Psoas muscle (tissue), 7 donors: ENCODE measurements at regions not wholly inside any gene's neighbourhood (a gene's known extent, or its start where the extent isn't known, plus 50 kb on each side); places are given as distances from the start of the nearest gene placed in this dataset.

ENCODE experiments used
- ATAC-seq, 4 donors: fragments of 200-7000 bp; cut with Tn5 transposase; one replicate each; pipeline ENCODE4 v1.9.1; 2020; ENCODE audit warnings: moderate library complexity in 3 of 4, mild to moderate bottlenecking in 2 of 4
- DNase-seq, 2 donors: peaks; one replicate each; pipeline ENCODE4 v3.0.0-alpha.2; 2020
- H3K27ac ChIP-seq: fragments of 200-600 bp; one replicate; pipeline ENCODE4 v1.8.0; 2022
- H3K27me3 ChIP-seq, 3 donors: fragments of 200-600 bp in 1 of 3; one replicate each; pipeline versions ENCODE4 v1.6.1 to v1.8.0; 2013 to 2022; ENCODE audit warnings: low read length in 2 of 3, mild to moderate bottlenecking in 2 of 3, moderate library complexity in 1 of 3; ENCODE audit not compliant: insufficient read depth in 3 of 3
- H3K36me3 ChIP-seq, 2 donors: fragments of 200-600 bp in 1 of 2; one replicate each; pipeline versions ENCODE4 v1.6.1 to v1.8.0; 2013 to 2022; ENCODE audit warnings: low read depth in 1 of 2, mild to moderate bottlenecking in 1 of 2, moderate library complexity in 1 of 2; ENCODE audit not compliant: insufficient read depth in 1 of 2
- H3K4me1 ChIP-seq: fragments of 200-600 bp; one replicate; pipeline ENCODE4 v1.8.0; 2022
- H3K4me3 ChIP-seq: fragments of 200-600 bp; one replicate; pipeline ENCODE4 v1.8.0; 2022; ENCODE audit warnings: mild to moderate bottlenecking
- H3K9me3 ChIP-seq: fragments of 200-600 bp; one replicate; pipeline ENCODE4 v1.8.0; 2022
- CTCF ChIP-seq: fragments of 200-600 bp; IDR thresholded peaks from one replicate; pipeline ENCODE4 v1.8.0; 2022; ENCODE audit warnings: antibody characterized with exemption
- WGBS, 3 donors: extraction: QIAGEN DNeasy Blood & Tissue Kit; methylation state at CpG; one replicate each; pipeline versions ENCODE4 v1.1.6 to v1.1.7; 2013; 5-methylcytosine and 5-hydroxymethylcytosine counted together
- intact Hi-C, 2 donors: fragments of 100-400 bp; cut with DNase I; formaldehyde crosslinking; loops; one replicate each; pipeline versions ENCODE4 v1.11.0 to v1.14.2; 2022
- donor health status: healthy with polysubstance abuse.
- donor health status: DM: no; HTN: no; CAD: no; lungs with moderate emphysema.
- donor health status: Bipolar disorder and iron deficiency.
- donor health status: healthy.
- donor health status: DM: yes; HTN: yes; CAD: no.
- donor health status: DM: no; HTN: no; CAD: no.
- donor health status: DM: yes; HTN: yes; CAD: no.

GRCh38 chr2:35220461-35220860 is 1135.1 kb upstream of the CRIM1 start:
- WGBS, 3 donors: 73 to 81% (median 79%) methylated on average over 2 of the region's 2 CpGs

GRCh38 chr2:35204881-35205280 is 1150.7 kb upstream of the CRIM1 start:
- WGBS, 3 donors: 64 to 74% (median 71%) methylated on average over 2 of the region's 2 CpGs
- Histone ChIP-seq H3K27me3 (no peaks in the 10 kb centered on the region), H3K36me3 (no peaks in the 10 kb centered on the region), H3K9me3 (no peaks in the 10 kb centered on the region), H3K4me3 (no peak overlapping the region), H3K27ac (no peak overlapping the region), H3K4me1 (no peaks in the 10 kb centered on the region)
- DNase-seq: no peak
- intact Hi-C loops: no loop called here
- TF ChIP-seq CTCF: no peak
- ATAC-seq: no peak

More at GRCh38 chr2:35220461-35220860, 1135.1 kb upstream of the CRIM1 start:
- intact Hi-C loops: no loop called here
- Histone ChIP-seq H3K9me3 (no peaks in the 10 kb centered on the region), H3K27me3 (no peaks in the 10 kb centered on the region), H3K4me1 (no peaks in the 10 kb centered on the region), H3K36me3 (no peaks in the 10 kb centered on the region), H3K4me3 (no peak overlapping the region), H3K27ac (no peak overlapping the region)
- no peak for TF ChIP-seq CTCF
- ATAC-seq: no peak
- DNase-seq: no peak

GRCh38 chr2:35204323-35204722 is 1151.3 kb upstream of the CRIM1 start:
- WGBS, 3 donors: 57 to 64% (median 59%) methylated on average over 3 of the region's 3 CpGs
- no peak for TF ChIP-seq CTCF
- intact Hi-C loops: no loop called here

GRCh38 chr2:35199298-35199697 is 1156.3 kb upstream of the CRIM1 start:
- intact Hi-C loops: no loop called here
- Histone ChIP-seq H3K4me1 (no peaks in the 10 kb centered on the region), H3K27ac (no peak overlapping the region), H3K9me3 (no peaks in the 10 kb centered on the region), H3K4me3 (no peak overlapping the region), H3K36me3 (no peaks in the 10 kb centered on the region), H3K27me3 (no peaks in the 10 kb centered on the region)
- no peak for TF ChIP-seq CTCF
- DNase-seq: no peak
- ATAC-seq: no peak
- WGBS, 3 donors: 75 to 86% (median 82%) methylated on average over 4 of the region's 4 CpGs

More at GRCh38 chr2:35204323-35204722, 1151.3 kb upstream of the CRIM1 start:
- no peak for ATAC-seq
- no peaks in the 10 kb centered on the region for H3K27me3 ChIP-seq
- no peak overlapping the region for H3K27ac ChIP-seq
- H3K4me1 ChIP-seq: no peaks in the 10 kb centered on the region
- no peaks in the 10 kb centered on the region for H3K9me3 ChIP-seq
- no peak overlapping the region for H3K4me3 ChIP-seq
- DNase-seq: no peak
- no peaks in the 10 kb centered on the region for H3K36me3 ChIP-seq

GRCh38 chr2:35185861-35186412 is 1169.6 kb upstream of the CRIM1 start:
- ATAC-seq (no peak), DNase-seq (no peak)
- no peaks in the 10 kb centered on the region for H3K9me3 ChIP-seq
- H3K4me3 ChIP-seq: no peak overlapping the region
- H3K4me1 ChIP-seq: no peaks in the 10 kb centered on the region
- H3K27ac ChIP-seq: no peak overlapping the region
- no peaks in the 10 kb centered on the region for H3K36me3 ChIP-seq
- no peak for TF ChIP-seq CTCF
- H3K27me3 ChIP-seq: no peaks in the 10 kb centered on the region
- WGBS, 3 donors: 68 to 77% (median 74%) methylated on average over 4 of the region's 4 CpGs
- intact Hi-C loops: no loop called here
